AG09319 (cell line): ENCODE measurements at regions not wholly inside any gene's neighbourhood (a gene's known extent, or its start where the extent isn't known, plus 50 kb on each side); places are given as distances from the start of the nearest gene placed in this dataset.
A peak's percentile ranks its signal among the peaks of the same experiment; 100 is the strongest.

Experiments
- DNase-seq: peaks from one replicate; pipeline ENCODE4 v3.0.0-alpha.2; 2010; ENCODE audit warnings: low read depth; ENCODE audit errors: extremely low read depth
- TF ChIP-seq, protein P1 (sequence below): IDR thresholded peaks from 2 replicates; pipeline ENCODE4 v1.5.1; 2011; ENCODE audit warnings: low read depth, mild to moderate bottlenecking, inconsistent platforms, low read length, moderate library complexity

DNA sequence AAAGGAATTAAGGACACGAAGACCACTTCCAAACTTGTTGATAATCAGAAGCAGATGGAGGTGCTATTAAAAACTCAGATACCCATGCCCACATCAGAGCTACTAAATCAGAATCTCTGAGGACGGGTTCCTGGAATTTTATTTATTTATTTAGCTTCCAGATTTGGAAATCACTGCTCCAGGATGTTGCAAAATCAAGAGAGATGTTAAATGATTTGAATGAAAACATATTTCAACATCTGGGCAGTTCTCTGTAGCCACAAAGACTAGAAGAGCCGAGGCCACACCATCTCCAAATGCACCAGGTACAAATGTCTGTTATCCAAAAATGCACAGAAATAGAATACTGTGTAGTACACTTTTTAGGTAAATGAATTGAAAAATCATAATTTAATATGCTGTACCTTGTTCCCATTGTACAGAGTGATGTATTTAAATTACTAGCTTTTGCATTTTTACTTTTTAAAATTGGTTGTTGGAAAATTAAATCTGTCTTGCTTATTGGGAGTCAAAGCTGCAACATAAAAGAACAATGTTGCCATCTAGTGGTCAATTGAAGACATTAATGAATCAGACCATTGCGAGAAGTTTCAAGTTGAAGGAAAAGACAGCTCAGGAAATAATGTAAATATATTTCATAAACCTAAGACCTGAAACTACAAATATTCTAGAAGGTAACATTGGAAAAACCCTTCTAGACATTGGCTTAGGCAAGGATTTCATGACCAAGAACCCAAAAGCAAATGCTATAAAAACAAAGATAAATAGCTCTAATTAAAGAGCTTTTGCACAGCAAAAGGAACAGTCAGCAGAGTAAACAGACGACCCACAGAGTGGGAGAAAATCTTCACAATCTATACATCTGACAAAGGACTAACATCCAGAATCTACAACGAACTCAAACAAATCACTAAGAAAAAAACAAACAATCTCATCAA is 151.3 kb upstream of the TTC29 start:
- TF ChIP-seq, protein P1, sequence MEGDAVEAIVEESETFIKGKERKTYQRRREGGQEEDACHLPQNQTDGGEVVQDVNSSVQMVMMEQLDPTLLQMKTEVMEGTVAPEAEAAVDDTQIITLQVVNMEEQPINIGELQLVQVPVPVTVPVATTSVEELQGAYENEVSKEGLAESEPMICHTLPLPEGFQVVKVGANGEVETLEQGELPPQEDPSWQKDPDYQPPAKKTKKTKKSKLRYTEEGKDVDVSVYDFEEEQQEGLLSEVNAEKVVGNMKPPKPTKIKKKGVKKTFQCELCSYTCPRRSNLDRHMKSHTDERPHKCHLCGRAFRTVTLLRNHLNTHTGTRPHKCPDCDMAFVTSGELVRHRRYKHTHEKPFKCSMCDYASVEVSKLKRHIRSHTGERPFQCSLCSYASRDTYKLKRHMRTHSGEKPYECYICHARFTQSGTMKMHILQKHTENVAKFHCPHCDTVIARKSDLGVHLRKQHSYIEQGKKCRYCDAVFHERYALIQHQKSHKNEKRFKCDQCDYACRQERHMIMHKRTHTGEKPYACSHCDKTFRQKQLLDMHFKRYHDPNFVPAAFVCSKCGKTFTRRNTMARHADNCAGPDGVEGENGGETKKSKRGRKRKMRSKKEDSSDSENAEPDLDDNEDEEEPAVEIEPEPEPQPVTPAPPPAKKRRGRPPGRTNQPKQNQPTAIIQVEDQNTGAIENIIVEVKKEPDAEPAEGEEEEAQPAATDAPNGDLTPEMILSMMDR: peak; percentile 44
- DNase-seq: no peak

DNA sequence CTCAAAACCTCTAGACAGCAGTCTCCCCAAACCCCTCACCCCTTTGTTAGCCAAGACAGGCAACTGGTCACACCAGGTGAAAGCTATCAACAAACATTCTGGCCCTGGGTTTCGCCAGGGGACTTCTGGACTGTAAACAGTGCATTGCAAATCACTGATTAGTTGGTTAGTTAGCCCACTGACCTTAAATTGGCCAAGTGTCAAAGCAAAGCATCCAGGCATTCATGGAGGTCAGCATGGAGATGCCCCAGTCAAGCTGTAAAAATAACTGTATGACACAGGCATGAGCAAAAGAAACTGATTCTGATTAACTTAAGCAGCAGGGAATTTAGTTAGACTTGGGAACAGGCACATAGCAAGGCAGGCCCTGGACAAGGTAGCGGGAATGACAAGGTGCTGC is 156.0 kb upstream of the TTC29 start:
- DNase-seq: no peak
- TF ChIP-seq, protein P1: no peak

DNA sequence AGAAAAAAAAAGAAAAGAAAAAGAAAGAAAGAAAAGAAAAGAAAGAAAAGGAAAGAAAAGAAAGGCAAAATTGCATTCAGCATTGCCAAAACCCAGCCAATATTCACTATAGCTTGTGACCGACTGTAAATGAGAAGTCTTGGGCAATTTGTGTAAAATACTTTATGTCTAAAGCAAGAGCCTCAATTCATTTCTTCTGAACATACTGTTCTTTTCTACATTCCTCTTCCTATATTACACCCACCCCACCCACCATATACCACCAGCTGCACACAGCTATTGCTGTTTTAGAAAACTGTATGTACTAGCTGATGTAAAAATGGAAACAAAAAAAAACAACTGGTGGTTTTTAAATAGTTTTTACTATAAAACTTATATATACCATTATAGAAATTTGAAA is 156.9 kb upstream of the TTC29 start:
- no peak for DNase-seq
- TF ChIP-seq, protein P1: no peak

DNA sequence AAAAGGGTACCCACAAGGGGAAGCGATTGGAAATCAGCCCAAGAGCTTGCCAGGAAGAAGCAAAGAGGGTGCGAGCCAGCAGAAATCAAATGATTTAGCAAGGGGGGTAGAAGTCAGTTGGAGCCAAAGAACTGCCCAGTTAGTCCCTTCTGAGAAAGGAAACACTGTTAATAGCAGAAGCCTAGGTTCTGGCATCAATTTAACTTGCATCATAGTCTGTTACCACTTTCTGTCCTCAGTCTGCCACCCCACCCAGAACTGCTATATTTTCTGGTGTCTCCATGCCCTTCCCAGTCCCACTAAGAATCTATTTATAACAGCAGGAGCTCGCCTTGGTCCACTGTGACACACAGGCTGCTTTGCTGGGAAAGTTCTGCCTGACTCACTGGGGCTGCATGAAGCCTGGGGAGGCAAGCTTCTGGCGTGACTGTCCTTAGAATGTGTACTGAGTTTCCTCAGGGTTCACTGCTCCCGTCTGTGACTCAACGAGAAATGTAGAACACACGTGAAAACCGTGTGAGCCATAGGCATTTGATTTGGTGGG is 157.8 kb upstream of the TTC29 start:
- TF ChIP-seq, protein P1: no peak
- DNase-seq: peak; percentile 85

DNA sequence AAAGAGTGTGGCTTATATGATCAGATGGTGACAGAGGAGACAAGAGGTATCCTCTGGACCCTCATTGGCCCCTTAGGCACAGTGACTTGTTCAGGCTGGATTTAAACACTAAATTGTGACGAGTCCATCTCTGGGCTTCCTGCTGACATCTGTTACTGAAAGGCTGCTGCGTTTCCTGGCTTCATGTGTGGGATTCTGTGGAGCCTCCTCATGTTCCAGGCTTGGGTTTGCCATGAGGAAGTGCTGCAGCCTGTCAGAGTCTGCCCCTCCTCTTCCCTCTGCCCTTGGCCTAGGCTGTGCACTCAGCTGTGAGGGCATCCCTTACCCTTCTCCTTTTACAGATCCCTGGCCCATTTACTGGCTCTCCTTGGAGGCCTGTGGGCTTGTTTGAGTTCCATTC is 159.1 kb upstream of the TTC29 start:
- no peak for DNase-seq
- TF ChIP-seq, protein P1: no peak

DNA sequence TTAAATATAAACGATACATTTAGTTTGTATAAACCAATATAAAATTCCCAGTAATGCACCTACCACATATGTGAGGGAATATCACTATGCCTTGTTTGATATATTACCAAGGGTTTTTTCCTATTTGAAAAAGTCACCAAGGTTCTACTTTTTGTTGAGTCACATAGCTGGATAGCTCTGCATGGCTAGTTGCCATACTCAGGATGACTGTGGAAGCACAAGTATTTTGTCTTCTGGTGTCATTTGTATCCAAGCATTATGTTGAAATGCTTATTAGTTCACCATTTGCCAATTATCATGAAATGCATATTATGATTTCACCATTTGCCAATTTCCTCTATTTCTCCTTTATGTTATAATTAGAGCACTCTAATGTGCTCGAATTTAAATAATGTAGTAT is 162.7 kb upstream of the TTC29 start:
- no peak for DNase-seq
- TF ChIP-seq, protein P1: no peak

DNA sequence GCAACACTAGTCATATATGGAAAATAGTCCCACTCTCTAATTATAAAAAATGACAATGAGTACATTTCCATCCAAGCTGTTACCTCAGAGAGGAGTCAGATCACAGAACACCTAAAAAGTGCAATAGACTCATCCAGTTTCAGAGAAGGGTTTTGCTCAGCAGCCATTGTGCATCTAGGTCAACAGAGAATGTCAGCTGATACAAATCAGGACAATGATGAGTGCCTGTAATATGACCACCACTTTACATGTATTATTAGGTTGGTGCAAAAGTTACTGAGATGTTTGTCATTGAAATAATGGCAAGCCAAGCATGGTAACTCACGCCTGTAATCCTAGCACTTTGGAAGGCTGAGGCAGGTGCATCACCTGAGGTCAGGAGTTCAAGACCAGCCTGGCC is 164.1 kb upstream of the TTC29 start:
- no peak for DNase-seq
- TF ChIP-seq, protein P1: no peak
